ENCODE measurements at regions not wholly inside any gene's neighbourhood (a gene's known extent, or its start where the extent isn't known, plus 50 kb on each side); places are given as distances from the start of the nearest gene placed in this dataset.

DNA sequence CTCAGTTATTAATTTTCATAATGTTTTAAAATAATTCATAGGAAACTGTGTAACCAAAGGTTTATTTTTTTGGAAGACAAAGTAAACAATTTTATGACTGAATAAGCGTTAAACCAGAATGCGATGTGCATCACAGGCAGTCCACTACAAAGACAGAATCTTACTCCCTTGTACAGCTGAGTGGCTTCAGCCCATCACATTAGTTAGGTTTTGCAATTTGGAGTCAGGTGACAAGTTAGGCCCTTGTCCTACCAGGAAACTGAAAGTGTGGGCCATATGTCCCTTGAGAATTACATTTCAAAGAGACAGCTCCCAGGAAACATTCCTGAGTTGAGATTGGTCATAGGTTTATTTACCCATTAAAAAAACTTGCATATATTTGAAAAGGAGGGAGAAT is 156.3 kb downstream of the MEX3B start:
- no peak for TF ChIP-seq CTCF (IDR thresholded peaks at IDR 0.05; ENCODE audit: extremely low read depth in 1 of 2, insufficient read depth in 1 of 2, low read depth in 1 of 2, low read length in 2 of 2)
- TF ChIP-seq EZH2 (IDR thresholded peaks at IDR 0.05; ENCODE audit: borderline replicate concordance, low read depth, low read length, severe bottlenecking) = no peak
- TF ChIP-seq POLR2A (IDR thresholded peaks at IDR 0.05; ENCODE audit: low read depth, low read length) = no peak
- no peak for TF ChIP-seq POLR2AphosphoS5 (IDR thresholded peaks at IDR 0.05; ENCODE audit: insufficient read depth, low read depth, low read length)
- no peak for TF ChIP-seq MYC (IDR thresholded peaks at IDR 0.05; ENCODE audit: low read depth, low read length)
- TF ChIP-seq FOS (IDR thresholded peaks at IDR 0.05; ENCODE audit: borderline replicate concordance, insufficient read depth, low read length) = no peak
- no peak for TF ChIP-seq JUN (IDR thresholded peaks at IDR 0.05; ENCODE audit: borderline replicate concordance, insufficient read depth, insufficient read length, low read depth)
- TF ChIP-seq GATA2 (IDR thresholded peaks at IDR 0.05; ENCODE audit: insufficient read depth, insufficient read length, low read depth, low read length) = no peak
